ENCODE measurements at regions not wholly inside any gene's neighbourhood (a gene's known extent, or its start where the extent isn't known, plus 50 kb on each side); places are given as distances from the start of the nearest gene placed in this dataset.
"Not testable (repeated sequence)": the region's sequence is repeated elsewhere in the genome, so short reads cannot be mapped to it uniquely, and the experiment has no call there.

- Histone ChIP-seq H3K9ac (ENCODE audit: low read depth, low read length) (no peak overlapping the region), H3K9me3 (ENCODE audit: control insufficient read depth, insufficient read depth, low read length) (no peaks in the 10 kb centered on the region), H3K36me3 (ENCODE audit: insufficient read depth, low read length) (no peaks in the 10 kb centered on the region), H3K4me1 (ENCODE audit: insufficient read depth, low read length) (no peaks in the 10 kb centered on the region)
These were observed 92.3 kb upstream of the P2RY1 start for GRCh38 chr3:152742368-152743347.

GRCh38 chr3:152745646-152746045 lies 89.3 kb upstream of the P2RY1 start:
- no peaks in the 10 kb centered on the region for H3K36me3 ChIP-seq (ENCODE audit: insufficient read depth, low read length)
- H3K4me1 ChIP-seq (ENCODE audit: insufficient read depth, low read length): no peaks in the 10 kb centered on the region
- H3K9me3 ChIP-seq (ENCODE audit: control insufficient read depth, insufficient read depth, low read length): no peaks in the 10 kb centered on the region; the same call in 1 of the 2 replicates
- no peak overlapping the region for H3K9ac ChIP-seq (ENCODE audit: low read depth, low read length)

GRCh38 chr3:152754303-152754702 lies 80.6 kb upstream of the P2RY1 start:
- Histone ChIP-seq H3K9ac (ENCODE audit: low read depth, low read length) (no peak overlapping the region), H3K4me1 (ENCODE audit: insufficient read depth, low read length) (no peaks in the 10 kb centered on the region), H3K36me3 (ENCODE audit: insufficient read depth, low read length) (no peaks in the 10 kb centered on the region), H3K9me3 (ENCODE audit: control insufficient read depth, insufficient read depth, low read length) (no peaks in the 10 kb centered on the region; the same call in 1 of the 2 replicates)

GRCh38 chr3:152756807-152757206 lies 78.1 kb upstream of the P2RY1 start:
- Histone ChIP-seq H3K9me3 (ENCODE audit: control insufficient read depth, insufficient read depth, low read length) (no peaks in the 10 kb centered on the region), H3K4me1 (ENCODE audit: insufficient read depth, low read length) (no peaks in the 10 kb centered on the region), H3K9ac (ENCODE audit: low read depth, low read length) (no peak overlapping the region), H3K36me3 (ENCODE audit: insufficient read depth, low read length) (no peaks in the 10 kb centered on the region)

GRCh38 chr3:152760024-152760563 lies 74.8 kb upstream of the P2RY1 start:
- H3K36me3 ChIP-seq (ENCODE audit: insufficient read depth, low read length): no peaks in the 10 kb centered on the region
- peaks cover 3% of the 10 kb centered on the region; the same call in 1 of the 2 replicates for H3K9me3 ChIP-seq (ENCODE audit: control insufficient read depth, insufficient read depth, low read length)
- H3K9ac ChIP-seq (ENCODE audit: low read depth, low read length): no peak overlapping the region
- no peaks in the 10 kb centered on the region for H3K4me1 ChIP-seq (ENCODE audit: insufficient read depth, low read length)

- H3K4me1 ChIP-seq (ENCODE audit: insufficient read depth, low read length): no peaks in the 10 kb centered on the region
- H3K9ac ChIP-seq (ENCODE audit: low read depth, low read length): no peak overlapping the region
- H3K9me3 ChIP-seq (ENCODE audit: control insufficient read depth, insufficient read depth, low read length): peaks cover 3% of the 10 kb centered on the region; the same call in 1 of the 2 replicates
- no peaks in the 10 kb centered on the region for H3K36me3 ChIP-seq (ENCODE audit: insufficient read depth, low read length)
These were observed 74.3 kb upstream of the P2RY1 start for GRCh38 chr3:152760591-152760990.

- Histone ChIP-seq H3K36me3 (ENCODE audit: insufficient read depth, low read length) (no peaks in the 10 kb centered on the region), H3K9me3 (ENCODE audit: control insufficient read depth, insufficient read depth, low read length) (peaks cover 1% of the 10 kb centered on the region; the same call in 1 of the 2 replicates), H3K4me1 (ENCODE audit: insufficient read depth, low read length) (no peaks in the 10 kb centered on the region), H3K9ac (ENCODE audit: low read depth, low read length) (no peak overlapping the region)
These were observed 66.5 kb upstream of the P2RY1 start for GRCh38 chr3:152768478-152768877.

- no peaks in the 10 kb centered on the region for H3K4me1 ChIP-seq (ENCODE audit: insufficient read depth, low read length)
- no peaks in the 10 kb centered on the region; the same call in 1 of the 2 replicates for H3K9me3 ChIP-seq (ENCODE audit: control insufficient read depth, insufficient read depth, low read length)
- no peaks in the 10 kb centered on the region for H3K36me3 ChIP-seq (ENCODE audit: insufficient read depth, low read length)
- H3K9ac ChIP-seq (ENCODE audit: low read depth, low read length): no peak overlapping the region
These were observed 65.4 kb upstream of the P2RY1 start for GRCh38 chr3:152769523-152769922.

GRCh38 chr3:152770296-152770695 lies 64.6 kb upstream of the P2RY1 start:
- Histone ChIP-seq H3K36me3 (ENCODE audit: insufficient read depth, low read length) (no peaks in the 10 kb centered on the region), H3K4me1 (ENCODE audit: insufficient read depth, low read length) (no peaks in the 10 kb centered on the region), H3K9ac (ENCODE audit: low read depth, low read length) (no peak overlapping the region), H3K9me3 (ENCODE audit: control insufficient read depth, insufficient read depth, low read length) (no peaks in the 10 kb centered on the region)

GRCh38 chr3:152771120-152771519 lies 63.8 kb upstream of the P2RY1 start:
- H3K4me1 ChIP-seq (ENCODE audit: insufficient read depth, low read length): no peaks in the 10 kb centered on the region
- H3K36me3 ChIP-seq (ENCODE audit: insufficient read depth, low read length): no peaks in the 10 kb centered on the region
- H3K9ac ChIP-seq (ENCODE audit: low read depth, low read length): no peak overlapping the region
- no peaks in the 10 kb centered on the region for H3K9me3 ChIP-seq (ENCODE audit: control insufficient read depth, insufficient read depth, low read length)

GRCh38 chr3:152772674-152773225 lies 62.2 kb upstream of the P2RY1 start:
- H3K4me1 ChIP-seq (ENCODE audit: insufficient read depth, low read length): no peaks in the 10 kb centered on the region
- no peak overlapping the region for H3K9ac ChIP-seq (ENCODE audit: low read depth, low read length)
- H3K36me3 ChIP-seq (ENCODE audit: insufficient read depth, low read length): no peaks in the 10 kb centered on the region
- no peaks in the 10 kb centered on the region for H3K9me3 ChIP-seq (ENCODE audit: control insufficient read depth, insufficient read depth, low read length)

- Histone ChIP-seq H3K9ac (ENCODE audit: low read depth, low read length) (no peak overlapping the region), H3K4me1 (ENCODE audit: insufficient read depth, low read length) (no peaks in the 10 kb centered on the region), H3K9me3 (ENCODE audit: control insufficient read depth, insufficient read depth, low read length) (no peaks in the 10 kb centered on the region)
These were observed 61.3 kb upstream of the P2RY1 start for GRCh38 chr3:152773633-152774032.

GRCh38 chr3:152774230-152774629 lies 60.7 kb upstream of the P2RY1 start:
- H3K4me1 ChIP-seq (ENCODE audit: insufficient read depth, low read length); H3K36me3 ChIP-seq (ENCODE audit: insufficient read depth, low read length); H3K9ac ChIP-seq (ENCODE audit: low read depth, low read length); H3K9me3 ChIP-seq (ENCODE audit: control insufficient read depth, insufficient read depth, low read length): not testable (repeated sequence)

More at GRCh38 chr3:152773633-152774032, 61.3 kb upstream of the P2RY1 start:
- H3K36me3 ChIP-seq (ENCODE audit: insufficient read depth, low read length): no peaks in the 10 kb centered on the region

- H3K9ac ChIP-seq (ENCODE audit: low read depth, low read length): no peak overlapping the region
- peaks cover 15% of the 10 kb centered on the region for H3K4me1 ChIP-seq (ENCODE audit: insufficient read depth, low read length)
- no peaks in the 10 kb centered on the region for H3K9me3 ChIP-seq (ENCODE audit: control insufficient read depth, insufficient read depth, low read length)
- no peaks in the 10 kb centered on the region for H3K36me3 ChIP-seq (ENCODE audit: insufficient read depth, low read length)
These were observed 56.9 kb upstream of the P2RY1 start for GRCh38 chr3:152778022-152778421.

- Histone ChIP-seq H3K9ac (ENCODE audit: low read depth, low read length) (no peak overlapping the region), H3K36me3 (ENCODE audit: insufficient read depth, low read length) (no peaks in the 10 kb centered on the region), H3K4me1 (ENCODE audit: insufficient read depth, low read length) (peaks cover 15% of the 10 kb centered on the region), H3K9me3 (ENCODE audit: control insufficient read depth, insufficient read depth, low read length) (no peaks in the 10 kb centered on the region)
These were observed 55.3 kb upstream of the P2RY1 start for GRCh38 chr3:152779653-152780052.

All from ES-I3 (cell line).